CD1c-positive myeloid dendritic cell (primary cell): ENCODE measurements at regions not wholly inside any gene's neighbourhood (a gene's known extent, or its start where the extent isn't known, plus 50 kb on each side); places are given as distances from the start of the nearest gene placed in this dataset.
A peak's percentile ranks its signal among the peaks of the same experiment; 100 is the strongest.
"Not testable (repeated sequence)": the region's sequence is repeated elsewhere in the genome, so short reads cannot be mapped to it uniquely, and the experiment has no call there.

Experiments
- DNase-seq: peaks from one replicate; pipeline ENCODE4 v3.0.0-alpha.2; 2016; ENCODE audit errors: extremely low spot score

GRCh38 chr5:143953851-143954250, 141.9 kb downstream of the HMHB1 start:
- no peak for DNase-seq

DNA sequence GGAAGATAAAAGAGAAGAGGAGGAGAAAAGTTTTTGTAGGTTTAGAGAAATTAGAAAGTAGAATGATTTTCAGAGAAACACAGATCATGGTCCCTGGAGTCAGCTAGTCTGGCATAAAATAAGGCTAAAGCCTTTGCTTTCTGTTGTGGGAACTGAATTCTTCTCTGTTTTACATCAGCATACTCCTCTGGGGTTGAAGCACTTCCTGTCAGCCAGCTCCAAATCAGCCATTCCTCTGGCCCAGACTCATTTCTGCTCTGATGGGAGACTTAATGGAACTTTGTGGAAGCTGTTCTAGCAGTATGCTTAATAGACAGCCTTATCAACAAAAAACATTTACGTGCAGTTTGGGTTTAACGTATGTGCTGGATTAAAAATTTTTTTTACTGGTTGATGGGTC, 143.2 kb downstream of the HMHB1 start:
- no peak for DNase-seq

DNA sequence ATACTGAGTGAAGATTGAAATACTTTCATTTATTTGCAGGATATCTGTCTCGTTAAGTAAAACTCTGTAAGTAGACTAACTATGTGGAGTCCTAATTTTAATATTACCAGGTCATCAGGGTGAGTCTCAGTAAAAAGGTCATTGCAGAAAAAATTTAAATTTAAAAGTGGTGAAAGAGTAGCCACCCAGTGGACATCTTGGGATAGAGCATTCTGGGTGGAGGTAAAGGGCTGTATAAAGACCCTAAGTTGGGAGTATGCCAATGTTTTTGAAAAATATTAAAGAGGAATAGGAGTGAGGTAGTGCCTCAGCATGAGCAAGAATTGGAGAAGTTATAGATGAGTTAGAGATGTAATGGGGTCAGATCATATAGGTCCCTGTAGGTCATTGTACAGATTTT, 145.5 kb downstream of the HMHB1 start:
- DNase-seq: no peak

- no peak for DNase-seq
Observed at GRCh38 chr5:143962201-143962600, 150.2 kb downstream of the HMHB1 start.

DNA sequence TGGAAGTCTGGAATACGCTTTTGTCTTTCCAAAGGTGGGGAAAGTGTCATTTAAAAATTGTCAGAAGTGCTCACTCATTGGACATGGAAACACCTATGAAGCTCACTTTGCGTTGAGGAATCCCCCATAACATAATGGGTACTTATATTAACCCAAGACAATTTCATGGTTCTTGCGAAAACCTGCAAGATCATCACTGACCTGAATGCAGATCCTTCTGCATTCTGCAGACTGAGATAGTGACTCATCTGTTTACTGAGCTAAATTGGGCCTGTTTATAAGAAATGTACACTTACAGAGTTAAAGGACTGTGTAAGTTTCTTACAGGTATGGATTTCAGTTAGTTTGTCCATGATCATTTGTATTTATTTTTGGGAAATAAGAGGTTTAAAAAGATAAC, 153.0 kb downstream of the HMHB1 start:
- no peak for DNase-seq

- no peak for DNase-seq
Observed at GRCh38 chr5:143966280-143966679, 154.3 kb downstream of the HMHB1 start.

GRCh38 chr5:143968071-143968878, 156.3 kb downstream of the HMHB1 start:
- DNase-seq: peak; percentile 9

DNA sequence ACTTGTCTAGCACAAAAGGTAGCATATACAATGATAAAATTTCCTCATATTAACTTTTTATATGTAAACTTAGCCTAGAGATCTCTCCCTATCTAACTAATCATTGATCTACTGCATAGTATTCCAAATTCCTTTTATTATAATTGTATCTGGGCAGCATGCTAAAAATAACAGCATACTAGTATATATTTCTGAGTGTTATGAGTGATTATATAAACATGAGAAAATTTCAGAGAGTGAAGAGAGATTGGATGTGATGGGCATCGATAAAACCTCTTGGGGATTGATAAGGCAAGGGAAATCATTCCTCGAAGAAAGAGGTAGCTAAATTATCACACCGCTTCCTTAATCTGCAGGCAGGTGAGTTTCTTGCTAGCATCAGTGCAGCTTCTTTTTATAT, 158.2 kb downstream of the HMHB1 start:
- DNase-seq: no peak

DNA sequence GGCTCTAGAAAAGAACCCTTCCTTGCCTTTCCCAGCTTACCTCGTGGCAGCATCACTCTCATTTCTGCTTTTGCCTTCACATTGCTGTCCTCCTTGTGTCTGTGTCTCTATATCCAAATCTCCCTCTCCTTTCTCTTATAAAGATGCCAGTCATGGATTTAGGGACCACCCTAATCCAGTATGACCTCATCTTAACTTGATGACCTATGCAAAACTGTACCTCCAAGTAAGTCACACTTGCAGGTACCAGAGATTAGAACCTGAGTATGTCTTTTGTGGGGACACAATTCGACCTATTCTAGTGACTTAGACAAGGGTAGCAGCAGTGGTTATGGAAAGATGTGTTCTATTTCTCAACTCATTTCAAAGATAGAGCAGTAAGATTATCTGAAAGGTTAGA, 160.1 kb downstream of the HMHB1 start:
- DNase-seq: no peak

DNA sequence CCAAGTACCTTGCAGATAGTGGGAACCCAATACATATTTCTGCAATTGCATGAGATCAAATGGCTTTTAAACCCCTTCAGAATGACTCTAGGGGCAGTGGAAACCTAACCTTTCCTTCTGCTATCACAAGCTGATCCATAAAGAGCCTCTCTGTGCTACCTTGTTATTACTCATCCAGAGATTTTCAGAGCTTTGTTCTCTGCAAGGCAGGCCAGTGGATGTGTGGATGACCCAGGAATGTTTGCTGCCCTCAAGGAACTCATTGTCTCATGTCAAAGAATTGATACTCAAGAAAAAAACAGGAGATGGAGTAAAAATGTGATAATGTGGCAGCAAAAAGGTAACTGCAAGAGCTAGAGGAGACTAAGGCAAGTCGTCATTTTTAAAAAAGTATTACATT, 164.1 kb downstream of the HMHB1 start:
- no peak for DNase-seq

- no peak for DNase-seq
Observed at GRCh38 chr5:143977891-143978461, 166.0 kb downstream of the HMHB1 start.

- DNase-seq: no peak
Observed at GRCh38 chr5:143979044-143979690, 167.2 kb downstream of the HMHB1 start.

- DNase-seq: no peak
Observed at GRCh38 chr5:143980506-143980905, 168.5 kb downstream of the HMHB1 start.

DNA sequence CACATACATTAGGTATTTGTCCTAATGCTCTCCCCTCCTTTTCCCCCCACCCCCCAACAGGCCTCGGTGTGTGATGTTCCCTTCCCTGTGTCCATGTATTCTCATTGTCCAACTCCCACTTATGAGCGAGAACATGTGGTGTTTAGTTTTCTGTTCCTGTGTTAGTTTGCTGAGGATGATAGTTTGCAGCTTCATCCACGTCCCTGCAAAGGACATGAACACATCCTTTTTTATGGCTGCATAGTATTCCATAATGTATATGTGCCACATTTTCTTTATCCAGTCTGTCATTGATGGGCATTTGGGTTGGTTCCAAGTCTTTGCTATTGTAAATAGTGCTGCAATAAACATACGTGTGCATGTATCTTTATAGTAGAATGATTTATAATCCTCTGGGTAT, 171.0 kb downstream of the HMHB1 start:
- DNase-seq: not testable (repeated sequence)

- no peak for DNase-seq
Observed at GRCh38 chr5:143985832-143986515, 174.0 kb downstream of the HMHB1 start.

- DNase-seq: no peak
Observed at GRCh38 chr5:143986516-143987212, 174.7 kb downstream of the HMHB1 start.

- DNase-seq: no peak
Observed at GRCh38 chr5:143987264-143987663, 175.3 kb downstream of the HMHB1 start.

GRCh38 chr5:143987751-143988560, 176.0 kb downstream of the HMHB1 start:
- no peak for DNase-seq

GRCh38 chr5:143992496-143992895, 178.0 kb downstream of the YIPF5 start:
- no peak for DNase-seq

- no peak for DNase-seq
Observed at GRCh38 chr5:144002876-144003275, 167.6 kb downstream of the YIPF5 start.

- DNase-seq: no peak
Observed at GRCh38 chr5:144003636-144004035, 166.8 kb downstream of the YIPF5 start.
